H1 (cell line): ENCODE measurements at regions not wholly inside any gene's neighbourhood (a gene's known extent, or its start where the extent isn't known, plus 50 kb on each side); places are given as distances from the start of the nearest gene placed in this dataset.
A peak's percentile ranks its signal among the peaks of the same experiment; 100 is the strongest.

Experiments used
- ATF3 ChIP-seq: IDR thresholded peaks from 2 replicates; pipeline ENCODE4 v1.6.1; 2011; ENCODE audit warnings: low read depth, mild to moderate bottlenecking, low read length; ENCODE audit not compliant: insufficient read depth
- BACH1 ChIP-seq: IDR thresholded peaks from 2 replicates; pipeline ENCODE4 v1.6.1; 2012; ENCODE audit warnings: low read length, improper control_type of control experiment
- CEBPB ChIP-seq: IDR thresholded peaks from 2 replicates; pipeline ENCODE4 v1.6.1; 2012; ENCODE audit warnings: low read depth, low read length
- CREB1 ChIP-seq: IDR thresholded peaks from 2 replicates; pipeline ENCODE4 v1.6.1; 2012; ENCODE audit warnings: inconsistent platforms
- CTCF ChIP-seq, 3 experiments: IDR thresholded peaks; 1 replicate in 2 of 3; 2 replicates in 1 of 3; pipeline versions ENCODE4 v1.5.1 to v1.6.1; 2011; ENCODE audit warnings: low read length in 3 of 3, mild to moderate bottlenecking in 3 of 3, inconsistent platforms in 2 of 3, low read depth in 1 of 3, moderate library complexity in 1 of 3; ENCODE audit not compliant: insufficient read depth in 1 of 3; ENCODE audit errors: control extremely low read depth in 1 of 3
- EP300 ChIP-seq, 2 experiments: IDR thresholded peaks; 1 replicate in 1 of 2; 2 replicates in 1 of 2; pipeline ENCODE4 v1.6.1; 2011 to 2012; ENCODE audit warnings: low read depth in 2 of 2, low read length in 2 of 2, mild to moderate bottlenecking in 2 of 2, borderline replicate concordance in 1 of 2, inconsistent platforms in 1 of 2, moderate library complexity in 1 of 2
- RAD21 ChIP-seq, 2 experiments: IDR thresholded peaks in 1 of 2; conservative IDR thresholded peaks in 1 of 2; 2 replicates each; pipeline ENCODE4 v1.6.1; 2011; ENCODE audit warnings: low read depth in 2 of 2, low read length in 2 of 2, improper control_type of control experiment in 1 of 2, inconsistent platforms in 1 of 2, mild to moderate bottlenecking in 1 of 2, moderate library complexity in 1 of 2
- SIN3A ChIP-seq, 2 experiments: IDR thresholded peaks in 1 of 2; conservative IDR thresholded peaks in 1 of 2; 2 replicates each; pipeline ENCODE4 v1.6.1; 2011 to 2012; ENCODE audit warnings: low read length in 2 of 2, improper control_type of control experiment in 1 of 2, low read depth in 1 of 2, mild to moderate bottlenecking in 1 of 2
- TEAD4 ChIP-seq: IDR thresholded peaks from 2 replicates; pipeline ENCODE4 v1.6.1; 2012; ENCODE audit warnings: low read depth, low read length, inconsistent platforms, mixed read lengths

- TF ChIP-seq CTCF (IDR thresholded peaks at IDR 0.05; ENCODE audit: control extremely low read depth in 1 of 3, insufficient read depth in 1 of 3, low read depth in 1 of 3, low read length in 3 of 3) = peak in 2 of 3 experiments; percentile 60 to 69; a peak in 3 of 4 replicates
- TF ChIP-seq RAD21 (IDR thresholded peaks at IDR 0.05 in 1 of 2, conservative IDR thresholded peaks at IDR 0.05 in 1 of 2; ENCODE audit: low read depth in 2 of 2, low read length in 2 of 2) = peak; percentile 72 to 78
- no peak for TF ChIP-seq CREB1
- no peak for TF ChIP-seq BACH1
- no peak for TF ChIP-seq TEAD4
- no peak for TF ChIP-seq ATF3
- TF ChIP-seq SIN3A (conservative IDR thresholded peaks at IDR 0.05 in 1 of 2, IDR thresholded peaks at IDR 0.05 in 1 of 2; ENCODE audit: low read depth in 1 of 2, low read length in 2 of 2) = no peak
- no peak for TF ChIP-seq EP300 (IDR thresholded peaks at IDR 0.05; ENCODE audit: borderline replicate concordance in 1 of 2, low read depth in 2 of 2, low read length in 2 of 2)
- TF ChIP-seq CEBPB = no peak
Measured at GRCh38 chr18:70489986-70490933, 201.4 kb downstream of the SOCS6 start.
